Activated effector memory CD4-positive, alpha-beta T cell treated with Interleukin-2 at 50 U/mL for 16 hours (primary cell): ENCODE measurements at regions not wholly inside any gene's neighbourhood (a gene's known extent, or its start where the extent isn't known, plus 50 kb on each side); places are given as distances from the start of the nearest gene placed in this dataset.
"Not testable (repeated sequence)": the region's sequence is repeated elsewhere in the genome, so short reads cannot be mapped to it uniquely, and the experiment has no call there.

Source experiments
- DNase-seq: peaks from one replicate; pipeline ENCODE4 v3.0.0-alpha.2; 2020

- DNase-seq: not testable (repeated sequence)
Observed at GRCh38 chr17:27099266-27099665, 194.6 kb upstream of the WSB1 start.

- DNase-seq: not testable (repeated sequence)
Observed at GRCh38 chr17:27104605-27105221, 189.2 kb upstream of the WSB1 start.

GRCh38 chr17:27105636-27106035 lies 188.3 kb upstream of the WSB1 start:
- DNase-seq: no peak

GRCh38 chr17:27106347-27106981 lies 187.4 kb upstream of the WSB1 start:
- DNase-seq: no peak

GRCh38 chr17:27106982-27107360 lies 186.9 kb upstream of the WSB1 start:
- DNase-seq: no peak

- DNase-seq: not testable (repeated sequence)
Observed at GRCh38 chr17:27107386-27108328, 186.3 kb upstream of the WSB1 start.

GRCh38 chr17:27109346-27109745 lies 184.6 kb upstream of the WSB1 start:
- no peak for DNase-seq

GRCh38 chr17:27153005-27153404 lies 140.9 kb upstream of the WSB1 start:
- DNase-seq: no peak

- DNase-seq: no peak
Observed at GRCh38 chr17:27155866-27156265, 138.0 kb upstream of the WSB1 start.

- no peak for DNase-seq
Observed at GRCh38 chr17:27157297-27157696, 136.6 kb upstream of the WSB1 start.

- DNase-seq: no peak
Observed at GRCh38 chr17:27157898-27158297, 136.0 kb upstream of the WSB1 start.

GRCh38 chr17:27158382-27158781 lies 135.5 kb upstream of the WSB1 start:
- DNase-seq: no peak

- DNase-seq: no peak
Observed at GRCh38 chr17:27180322-27180721, 113.6 kb upstream of the WSB1 start.

- DNase-seq: not testable (repeated sequence)
Observed at GRCh38 chr17:27181379-27181925, 112.5 kb upstream of the WSB1 start.

- no peak for DNase-seq
Observed at GRCh38 chr17:27181935-27182334, 112.0 kb upstream of the WSB1 start.

GRCh38 chr17:27197505-27197904 lies 96.4 kb upstream of the WSB1 start:
- not testable (repeated sequence) for DNase-seq

GRCh38 chr17:27199948-27200347 lies 94.0 kb upstream of the WSB1 start:
- no peak for DNase-seq

GRCh38 chr17:27200476-27200875 lies 93.4 kb upstream of the WSB1 start:
- no peak for DNase-seq

- DNase-seq: no peak
Observed at GRCh38 chr17:27203241-27203640, 90.7 kb upstream of the WSB1 start.

GRCh38 chr17:27206447-27206846 lies 87.5 kb upstream of the WSB1 start:
- no peak for DNase-seq

GRCh38 chr17:27207073-27207513 lies 86.8 kb upstream of the WSB1 start:
- DNase-seq: no peak

- DNase-seq: not testable (repeated sequence)
Observed at GRCh38 chr17:27208370-27208769, 85.5 kb upstream of the WSB1 start.

- DNase-seq: no peak
Observed at GRCh38 chr17:27209316-27209715, 84.6 kb upstream of the WSB1 start.
